ENCODE measurements at regions not wholly inside any gene's neighbourhood (a gene's known extent, or its start where the extent isn't known, plus 50 kb on each side); places are given as distances from the start of the nearest gene placed in this dataset.

GRCh38 chr11:122229078-122229477 lies 113.1 kb upstream of the BLID start:
- no peaks in the 10 kb centered on the region for H3K9me3 ChIP-seq (ENCODE audit: control insufficient read depth, insufficient read depth, low read length)
- peak overlapping the region; percentile 82; the same call in 1 of the 2 replicates for H2BK20ac ChIP-seq (ENCODE audit: low read depth, low read length)
- peak overlapping the region; percentile 65 for H4K5ac ChIP-seq (ENCODE audit: low read depth, low read length)
- H3K9ac ChIP-seq (ENCODE audit: low read depth, low read length): no peak overlapping the region
- H4K91ac ChIP-seq (ENCODE audit: insufficient read depth, low read depth, low read length): peak overlapping the region; percentile 73
- H3K4me2 ChIP-seq (ENCODE audit: low read depth, low read length): no peak overlapping the region
- H3K27ac ChIP-seq (ENCODE audit: insufficient read depth, low read length): peak overlapping the region; percentile 8; the same call in 1 of the 2 replicates
- peaks cover 0 to 4% of the 10 kb centered on the region in 2 experiments; a peak in 1 of 4 replicates for H3K79me1 ChIP-seq (ENCODE audit: low read depth in 1 of 2, low read length in 2 of 2)
- peak overlapping the region; percentile 90 for H2BK120ac ChIP-seq (ENCODE audit: low read depth, low read length)
- dilution Hi-C loops (cut with HindIII; ENCODE audit: low sequenced_read_pairs, unreplicated experiment) (no loop called here), intact Hi-C loops (cut with micrococcal nuclease) (no loop called here), in situ Hi-C loops (cut with MboI; ENCODE audit: low sequenced_read_pairs) (no loop called here)
- TF ChIP-seq, protein P1, sequence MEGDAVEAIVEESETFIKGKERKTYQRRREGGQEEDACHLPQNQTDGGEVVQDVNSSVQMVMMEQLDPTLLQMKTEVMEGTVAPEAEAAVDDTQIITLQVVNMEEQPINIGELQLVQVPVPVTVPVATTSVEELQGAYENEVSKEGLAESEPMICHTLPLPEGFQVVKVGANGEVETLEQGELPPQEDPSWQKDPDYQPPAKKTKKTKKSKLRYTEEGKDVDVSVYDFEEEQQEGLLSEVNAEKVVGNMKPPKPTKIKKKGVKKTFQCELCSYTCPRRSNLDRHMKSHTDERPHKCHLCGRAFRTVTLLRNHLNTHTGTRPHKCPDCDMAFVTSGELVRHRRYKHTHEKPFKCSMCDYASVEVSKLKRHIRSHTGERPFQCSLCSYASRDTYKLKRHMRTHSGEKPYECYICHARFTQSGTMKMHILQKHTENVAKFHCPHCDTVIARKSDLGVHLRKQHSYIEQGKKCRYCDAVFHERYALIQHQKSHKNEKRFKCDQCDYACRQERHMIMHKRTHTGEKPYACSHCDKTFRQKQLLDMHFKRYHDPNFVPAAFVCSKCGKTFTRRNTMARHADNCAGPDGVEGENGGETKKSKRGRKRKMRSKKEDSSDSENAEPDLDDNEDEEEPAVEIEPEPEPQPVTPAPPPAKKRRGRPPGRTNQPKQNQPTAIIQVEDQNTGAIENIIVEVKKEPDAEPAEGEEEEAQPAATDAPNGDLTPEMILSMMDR (conservative IDR thresholded peaks at IDR 0.05; ENCODE audit: low read depth, low read length): no peak
- TF ChIP-seq RCOR1 (IDR thresholded peaks at IDR 0.05; ENCODE audit: insufficient replicate concordance, low read length) (no peak), MAFK (IDR thresholded peaks at IDR 0.05; ENCODE audit: low read depth, low read length) (no peak)
- TF ChIP-seq, protein P2, sequence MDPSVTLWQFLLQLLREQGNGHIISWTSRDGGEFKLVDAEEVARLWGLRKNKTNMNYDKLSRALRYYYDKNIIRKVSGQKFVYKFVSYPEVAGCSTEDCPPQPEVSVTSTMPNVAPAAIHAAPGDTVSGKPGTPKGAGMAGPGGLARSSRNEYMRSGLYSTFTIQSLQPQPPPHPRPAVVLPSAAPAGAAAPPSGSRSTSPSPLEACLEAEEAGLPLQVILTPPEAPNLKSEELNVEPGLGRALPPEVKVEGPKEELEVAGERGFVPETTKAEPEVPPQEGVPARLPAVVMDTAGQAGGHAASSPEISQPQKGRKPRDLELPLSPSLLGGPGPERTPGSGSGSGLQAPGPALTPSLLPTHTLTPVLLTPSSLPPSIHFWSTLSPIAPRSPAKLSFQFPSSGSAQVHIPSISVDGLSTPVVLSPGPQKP (IDR thresholded peaks at IDR 0.05; ENCODE audit: borderline replicate concordance, low read depth, low read length): no peak
- ChIA-PET CTCF (interaction anchor here (1.4 kb wide), 1 partner anchor 59 kb away, joined by 3 read pairs; no protein-coding TSS in a partner anchor), POLR2A (ENCODE audit: unreplicated experiment) (no interaction called here)
- ATAC-seq (ENCODE audit: low read depth): no peak
- H3K4me1 ChIP-seq (ENCODE audit: control insufficient read depth, insufficient read depth, low read length): peaks cover 18% of the 10 kb centered on the region
- no peak overlapping the region for H2BK5ac ChIP-seq (ENCODE audit: low read depth, low read length, poor library complexity, severe bottlenecking)
- no peaks in the 10 kb centered on the region for H4K20me1 ChIP-seq (ENCODE audit: insufficient read depth, low read length)
- peak overlapping the region; percentile 79; the same call in 1 of the 3 replicates for H2BK15ac ChIP-seq (ENCODE audit: low read depth, low read length)
- DNase-seq: peak; percentile 61
- H2AK9ac ChIP-seq (replicated peaks; ENCODE audit: low read depth, low read length, poor library complexity): no peak overlapping the region
- peak overlapping the region; percentile 72 for H3K4ac ChIP-seq (ENCODE audit: low read depth, low read length)
- H3K56ac ChIP-seq (ENCODE audit: extremely low read depth, insufficient read depth, low read length): no peak overlapping the region
- peak overlapping the region; percentile 30 for H3K18ac ChIP-seq (ENCODE audit: low read depth, low read length)
- peak overlapping the region; percentile 24; the same call in 1 of the 2 replicates for H2AK5ac ChIP-seq (ENCODE audit: low read depth, low read length)
- no CpG with 5 or more reads among the region's 2 CpGs for WGBS, 2 experiments (ENCODE audit: extremely low coverage in 2 of 2, insufficient read length in 1 of 2)
- H3K9me1 ChIP-seq (ENCODE audit: insufficient read depth, low read length): peaks cover 10% of the 10 kb centered on the region; the same call in 1 of the 2 replicates
- H3K36me3 ChIP-seq (ENCODE audit: control insufficient read depth, insufficient read depth, low read length): peaks cover 19% of the 10 kb centered on the region
- H4K8ac ChIP-seq (ENCODE audit: low read depth in 2 of 2, low read length in 2 of 2): peak overlapping the region; percentile 27 to 75; a peak in 3 of 4 replicates
- H3K27me3 ChIP-seq (ENCODE audit: control insufficient read depth, insufficient read depth, low read length): no peaks in the 10 kb centered on the region
- peak overlapping the region; percentile 58 for H3K14ac ChIP-seq (replicated peaks; ENCODE audit: low read depth, low read length)
- no peak overlapping the region for H3K4me3 ChIP-seq (ENCODE audit: insufficient read depth, low read depth, low read length)
- peak overlapping the region; percentile 68 for H2AFZ ChIP-seq (replicated peaks; ENCODE audit: low read length, poor library complexity)
- H3K23ac ChIP-seq (ENCODE audit: low read depth, low read length): peak overlapping the region; percentile 25; the same call in 1 of the 2 replicates
- BruUV-seq (replicated peaks): no TSS peak
